ENCODE measurements at regions not wholly inside any gene's neighbourhood (a gene's known extent, or its start where the extent isn't known, plus 50 kb on each side); places are given as distances from the start of the nearest gene placed in this dataset.

DNA sequence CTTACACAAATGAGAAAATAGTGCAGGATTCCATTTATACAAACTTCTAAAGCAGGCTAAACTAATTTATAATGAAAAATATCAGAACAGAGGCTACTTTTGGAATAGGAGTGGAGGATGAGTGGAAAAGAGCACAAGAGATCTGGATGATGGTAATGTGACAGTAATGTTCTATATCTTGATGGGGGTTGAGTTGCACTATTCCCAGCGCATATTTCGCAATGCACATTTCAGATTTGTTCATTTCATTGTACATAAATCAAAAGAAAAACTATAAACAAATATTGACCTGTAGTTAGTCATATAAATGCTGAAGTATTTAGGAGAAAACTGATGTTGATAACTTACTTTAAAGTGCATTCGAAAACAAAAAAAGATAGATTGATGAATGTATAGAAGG is 177.0 kb upstream of the MAOA start:
- Mint-ChIP-seq H3K36me3 (ENCODE audit: unreplicated experiment) (no peaks in the 10 kb centered on the region), H3K27me3 (ENCODE audit: unreplicated experiment) (peaks cover 1% of the 10 kb centered on the region), H3K4me3 (ENCODE audit: unreplicated experiment) (no peak overlapping the region), H3K27ac (ENCODE audit: unreplicated experiment) (no peak overlapping the region), H3K4me1 (ENCODE audit: low read depth, unreplicated experiment) (peaks cover 3% of the 10 kb centered on the region), H3K9me3 (ENCODE audit: unreplicated experiment) (no peaks in the 10 kb centered on the region)
- DNase-seq: no peak
- TF ChIP-seq, protein P1, sequence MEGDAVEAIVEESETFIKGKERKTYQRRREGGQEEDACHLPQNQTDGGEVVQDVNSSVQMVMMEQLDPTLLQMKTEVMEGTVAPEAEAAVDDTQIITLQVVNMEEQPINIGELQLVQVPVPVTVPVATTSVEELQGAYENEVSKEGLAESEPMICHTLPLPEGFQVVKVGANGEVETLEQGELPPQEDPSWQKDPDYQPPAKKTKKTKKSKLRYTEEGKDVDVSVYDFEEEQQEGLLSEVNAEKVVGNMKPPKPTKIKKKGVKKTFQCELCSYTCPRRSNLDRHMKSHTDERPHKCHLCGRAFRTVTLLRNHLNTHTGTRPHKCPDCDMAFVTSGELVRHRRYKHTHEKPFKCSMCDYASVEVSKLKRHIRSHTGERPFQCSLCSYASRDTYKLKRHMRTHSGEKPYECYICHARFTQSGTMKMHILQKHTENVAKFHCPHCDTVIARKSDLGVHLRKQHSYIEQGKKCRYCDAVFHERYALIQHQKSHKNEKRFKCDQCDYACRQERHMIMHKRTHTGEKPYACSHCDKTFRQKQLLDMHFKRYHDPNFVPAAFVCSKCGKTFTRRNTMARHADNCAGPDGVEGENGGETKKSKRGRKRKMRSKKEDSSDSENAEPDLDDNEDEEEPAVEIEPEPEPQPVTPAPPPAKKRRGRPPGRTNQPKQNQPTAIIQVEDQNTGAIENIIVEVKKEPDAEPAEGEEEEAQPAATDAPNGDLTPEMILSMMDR (IDR thresholded peaks at IDR 0.05; ENCODE audit: partially characterized antibody, unreplicated experiment): no peak

- Mint-ChIP-seq H3K27me3 (ENCODE audit: unreplicated experiment) (peaks cover 1% of the 10 kb centered on the region), H3K9me3 (ENCODE audit: unreplicated experiment) (no peaks in the 10 kb centered on the region), H3K4me1 (ENCODE audit: low read depth, unreplicated experiment) (peaks cover 3% of the 10 kb centered on the region), H3K27ac (ENCODE audit: unreplicated experiment) (no peak overlapping the region), H3K36me3 (ENCODE audit: unreplicated experiment) (no peaks in the 10 kb centered on the region), H3K4me3 (ENCODE audit: unreplicated experiment) (no peak overlapping the region)
- DNase-seq: no peak
- TF ChIP-seq, protein P1 (IDR thresholded peaks at IDR 0.05; ENCODE audit: partially characterized antibody, unreplicated experiment): no peak
Measured at GRCh38 chrX:43479850-43480249, 176.2 kb upstream of the MAOA start.

DNA sequence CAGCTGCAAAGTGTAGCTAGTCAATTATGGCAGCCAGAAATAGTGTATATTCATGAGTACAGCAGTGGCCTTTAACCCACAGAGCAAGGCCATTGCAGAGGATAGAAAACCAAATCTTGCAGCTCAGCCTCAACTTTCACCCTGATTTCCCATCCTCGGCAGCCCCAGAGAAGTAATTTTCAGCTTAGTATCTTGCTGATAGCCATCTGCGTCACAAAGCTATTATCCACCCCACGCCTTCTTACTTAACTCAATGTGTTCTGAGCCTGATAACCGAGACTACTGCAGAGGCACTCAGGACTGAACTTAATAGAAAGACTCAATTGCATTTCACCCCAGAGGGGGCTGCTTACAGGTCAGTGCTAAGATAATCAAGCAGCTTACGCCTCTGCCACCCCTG is 174.5 kb upstream of the MAOA start:
- H3K9me3 Mint-ChIP-seq (ENCODE audit: unreplicated experiment): peaks cover 3% of the 10 kb centered on the region
- no peak for DNase-seq
- H3K27me3 Mint-ChIP-seq (ENCODE audit: unreplicated experiment): peaks cover 1% of the 10 kb centered on the region
- no peaks in the 10 kb centered on the region for H3K36me3 Mint-ChIP-seq (ENCODE audit: unreplicated experiment)
- no peak overlapping the region for H3K27ac Mint-ChIP-seq (ENCODE audit: unreplicated experiment)
- peaks cover 3% of the 10 kb centered on the region for H3K4me1 Mint-ChIP-seq (ENCODE audit: low read depth, unreplicated experiment)
- H3K4me3 Mint-ChIP-seq (ENCODE audit: unreplicated experiment): no peak overlapping the region
- TF ChIP-seq, protein P1 (IDR thresholded peaks at IDR 0.05; ENCODE audit: partially characterized antibody, unreplicated experiment): no peak

DNA sequence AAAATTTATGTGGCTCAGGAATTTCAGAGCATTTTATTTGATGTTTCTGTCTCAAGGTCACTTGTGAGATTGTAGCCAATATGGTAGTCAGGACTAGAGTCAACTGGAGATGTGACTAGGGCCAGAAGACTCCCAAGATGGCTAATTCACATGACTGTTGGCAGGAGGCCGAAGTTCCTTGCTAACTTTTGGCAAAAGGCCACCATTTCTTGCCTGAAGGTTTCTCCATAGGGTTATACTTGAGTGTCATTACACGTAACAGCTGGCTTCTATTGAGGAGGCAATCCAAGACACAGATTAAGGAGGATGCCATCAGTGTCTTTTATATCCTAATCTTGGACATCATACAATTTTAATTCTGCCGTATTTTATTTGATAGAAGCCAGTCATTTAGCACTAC is 162.3 kb upstream of the MAOA start:
- peaks cover 3% of the 10 kb centered on the region for H3K27me3 Mint-ChIP-seq (ENCODE audit: unreplicated experiment)
- H3K4me1 Mint-ChIP-seq (ENCODE audit: low read depth, unreplicated experiment): no peaks in the 10 kb centered on the region
- H3K36me3 Mint-ChIP-seq (ENCODE audit: unreplicated experiment): no peaks in the 10 kb centered on the region
- no peak for DNase-seq
- TF ChIP-seq, protein P1 (IDR thresholded peaks at IDR 0.05; ENCODE audit: partially characterized antibody, unreplicated experiment): no peak
- no peaks in the 10 kb centered on the region for H3K9me3 Mint-ChIP-seq (ENCODE audit: unreplicated experiment)
- no peak overlapping the region for H3K27ac Mint-ChIP-seq (ENCODE audit: unreplicated experiment)
- no peak overlapping the region for H3K4me3 Mint-ChIP-seq (ENCODE audit: unreplicated experiment)

DNA sequence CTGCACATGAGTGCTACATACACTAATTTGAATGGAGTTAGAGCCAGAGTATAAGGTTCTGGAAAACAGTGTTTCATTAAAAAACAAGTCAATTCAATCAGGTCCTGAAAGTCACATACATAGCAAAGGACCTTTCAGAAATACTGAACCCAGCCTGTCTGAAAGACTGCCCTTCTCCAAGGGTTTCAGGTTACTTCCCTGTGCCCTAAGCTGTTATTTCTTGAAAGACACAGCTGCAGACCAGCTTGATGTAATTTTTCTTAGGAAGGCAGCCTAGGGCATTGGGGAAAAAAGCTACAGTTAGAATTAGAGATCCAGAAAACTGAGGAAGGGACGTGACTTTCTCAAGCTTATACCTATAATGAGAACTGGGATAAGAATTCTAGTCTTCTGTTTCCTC is 155.9 kb upstream of the MAOA start:
- H3K4me1 Mint-ChIP-seq (ENCODE audit: low read depth, unreplicated experiment): peaks cover 5% of the 10 kb centered on the region
- H3K4me3 Mint-ChIP-seq (ENCODE audit: unreplicated experiment): no peak overlapping the region
- H3K27me3 Mint-ChIP-seq (ENCODE audit: unreplicated experiment): no peaks in the 10 kb centered on the region
- no peaks in the 10 kb centered on the region for H3K9me3 Mint-ChIP-seq (ENCODE audit: unreplicated experiment)
- H3K36me3 Mint-ChIP-seq (ENCODE audit: unreplicated experiment): no peaks in the 10 kb centered on the region
- H3K27ac Mint-ChIP-seq (ENCODE audit: unreplicated experiment): no peak overlapping the region
- TF ChIP-seq, protein P1 (IDR thresholded peaks at IDR 0.05; ENCODE audit: partially characterized antibody, unreplicated experiment): no peak
- DNase-seq: no peak
